HG02759 (cell line): ENCODE measurements at regions not wholly inside any gene's neighbourhood (a gene's known extent, or its start where the extent isn't known, plus 50 kb on each side); places are given as distances from the start of the nearest gene placed in this dataset.

ENCODE experiments used
- ATAC-seq: cut with Tn5 transposase; IDR thresholded peaks from one replicate; pipeline ENCODE4 v1.9.1; 2021; ENCODE audit warnings: mild to moderate bottlenecking, moderate library complexity; ENCODE audit not compliant: unreplicated experiment

GRCh38 chr2:128399690-128400291 lies 81.1 kb upstream of the HS6ST1 start:
- ATAC-seq: no peak

GRCh38 chr2:128401680-128402079 lies 83.0 kb upstream of the HS6ST1 start:
- ATAC-seq: no peak

GRCh38 chr2:128402911-128403670 lies 84.4 kb upstream of the HS6ST1 start:
- ATAC-seq: no peak

- no peak for ATAC-seq
Measured at GRCh38 chr2:128403814-128404708, 85.4 kb upstream of the HS6ST1 start.

- ATAC-seq: no peak
Measured at GRCh38 chr2:128404709-128405466, 86.2 kb upstream of the HS6ST1 start.

- ATAC-seq: no peak
Measured at GRCh38 chr2:128405467-128405900, 86.8 kb upstream of the HS6ST1 start.

GRCh38 chr2:128405981-128406613 lies 87.4 kb upstream of the HS6ST1 start:
- ATAC-seq: no peak

GRCh38 chr2:128406736-128407554 lies 88.3 kb upstream of the HS6ST1 start:
- ATAC-seq: no peak

GRCh38 chr2:128408349-128409305 lies 90.0 kb upstream of the HS6ST1 start:
- no peak for ATAC-seq

GRCh38 chr2:128409326-128410034 lies 90.8 kb upstream of the HS6ST1 start:
- no peak for ATAC-seq

- ATAC-seq: no peak
Measured at GRCh38 chr2:128410035-128410757, 91.5 kb upstream of the HS6ST1 start.

GRCh38 chr2:128410758-128411215 lies 92.1 kb upstream of the HS6ST1 start:
- ATAC-seq: no peak

GRCh38 chr2:128411431-128411830 lies 92.8 kb upstream of the HS6ST1 start:
- no peak for ATAC-seq

GRCh38 chr2:128412181-128412871 lies 93.7 kb upstream of the HS6ST1 start:
- ATAC-seq: no peak

GRCh38 chr2:128413014-128413717 lies 94.5 kb upstream of the HS6ST1 start:
- no peak for ATAC-seq
